GM23338 (cell line): ENCODE measurements at regions not wholly inside any gene's neighbourhood (a gene's known extent, or its start where the extent isn't known, plus 50 kb on each side); places are given as distances from the start of the nearest gene placed in this dataset.

Source experiments
- ATAC-seq: fragments of 200-7000 bp; cut with Tn5 transposase; 3 replicates; pipeline ENCODE4 v1.9.1; 2020
- DNase-seq: peaks from one replicate; pipeline ENCODE4 v3.0.0-alpha.2; 2015; ENCODE audit warnings: low spot score
- H2AFZ ChIP-seq: fragments of 200-600 bp; sonication (generic); 2 replicates; pipeline ENCODE4 v1.8.0; 2016; ENCODE audit warnings: antibody characterized with exemption, mild to moderate bottlenecking, moderate library complexity
- H3F3A ChIP-seq: fragments of 200-600 bp; sonication (generic); replicated peaks from 2 replicates; pipeline ENCODE4 v1.8.0; 2017; ENCODE audit warnings: antibody characterized with exemption, mixed run types, low read depth
- H3K27ac ChIP-seq: fragments of 200-600 bp; sonication (generic); 2 replicates; pipeline ENCODE4 v1.6.1; 2016; ENCODE audit warnings: low read depth
- H3K27me3 ChIP-seq: fragments of 200-600 bp; sonication (generic); 2 replicates; pipeline ENCODE4 v1.8.0; 2016; ENCODE audit warnings: mild to moderate bottlenecking, mixed run types, moderate library complexity; ENCODE audit not compliant: insufficient read depth
- H3K36me3 ChIP-seq: fragments of 200-600 bp; sonication (generic); 2 replicates; pipeline ENCODE4 v1.8.0; 2016; ENCODE audit warnings: mild to moderate bottlenecking; ENCODE audit not compliant: insufficient read depth
- H3K4me1 ChIP-seq: fragments of 200-600 bp; sonication (generic); 2 replicates; pipeline ENCODE4 v1.8.0; 2016; ENCODE audit warnings: mild to moderate bottlenecking, moderate library complexity; ENCODE audit not compliant: insufficient read depth
- H3K4me2 ChIP-seq: fragments of 200-600 bp; sonication (generic); 2 replicates; pipeline ENCODE4 v1.7.1; 2017; ENCODE audit warnings: mixed run types
- H3K4me3 ChIP-seq: fragments of 200-600 bp; sonication (generic); 2 replicates; pipeline ENCODE4 v1.6.1; 2016; ENCODE audit warnings: mixed run types
- H3K79me2 ChIP-seq: fragments of 200-600 bp; sonication (generic); replicated peaks from 2 replicates; pipeline ENCODE4 v1.8.0; 2017; ENCODE audit warnings: mild to moderate bottlenecking; ENCODE audit not compliant: insufficient read depth
- H3K9me2 ChIP-seq: fragments of 200-600 bp; sonication (generic); 2 replicates; pipeline ENCODE4 v1.8.0; 2017; ENCODE audit not compliant: insufficient read depth
- H4K20me1 ChIP-seq: fragments of 200-600 bp; sonication (generic); replicated peaks from 2 replicates; pipeline ENCODE4 v1.8.0; 2017; ENCODE audit warnings: mild to moderate bottlenecking; ENCODE audit not compliant: insufficient read depth
- H3K27ac Mint-ChIP-seq: 2 replicates; pipeline ENCODE4 v1.8.0; 2020; ENCODE audit warnings: inconsistent platforms, mild to moderate bottlenecking, moderate library complexity, mixed read lengths
- H3K27me3 Mint-ChIP-seq: 3 replicates; pipeline ENCODE4 v1.8.0; 2022; ENCODE audit warnings: low read depth, mild to moderate bottlenecking, moderate library complexity, mixed read lengths, inconsistent platforms; ENCODE audit not compliant: insufficient read depth, poor library complexity
- H3K36me3 Mint-ChIP-seq: 3 replicates; pipeline ENCODE4 v1.8.0; 2021; ENCODE audit warnings: low read depth, mild to moderate bottlenecking, inconsistent platforms, moderate library complexity, mixed read lengths
- H3K4me1 Mint-ChIP-seq: 3 replicates; pipeline ENCODE4 v1.8.0; 2020; ENCODE audit warnings: mild to moderate bottlenecking, inconsistent platforms, mixed read lengths
- H3K4me3 Mint-ChIP-seq: 3 replicates; pipeline ENCODE4 v1.8.0; 2021; ENCODE audit warnings: moderate library complexity, mild to moderate bottlenecking, inconsistent platforms, mixed read lengths
- H3K9me3 Mint-ChIP-seq: 3 replicates; pipeline ENCODE4 v1.8.0; 2020; ENCODE audit warnings: moderate library complexity, mild to moderate bottlenecking, inconsistent platforms, mixed read lengths
- JUNB ChIP-seq: IDR thresholded peaks from one replicate; pipeline ENCODE4 v1.6.1; 2016; ENCODE audit warnings: antibody characterized with exemption; ENCODE audit not compliant: unreplicated experiment
- POLR2AphosphoS5 ChIP-seq: IDR thresholded peaks from 2 replicates; pipeline ENCODE4 v1.6.1; 2016; ENCODE audit warnings: antibody characterized with exemption, low read depth
- ZNF331 ChIP-seq: fragments of 250-450 bp; sonication (Bioruptor Pico); IDR thresholded peaks from 2 replicates; pipeline ENCODE4 v1.5.0; 2020; ENCODE audit warnings: low read depth, mild to moderate bottlenecking, moderate library complexity
- TF ChIP-seq, protein P1 (sequence below): IDR thresholded peaks from one replicate; pipeline ENCODE4 v1.6.1; 2018; ENCODE audit warnings: antibody characterized with exemption; ENCODE audit not compliant: unreplicated experiment
- TF ChIP-seq, protein P2 (sequence below): IDR thresholded peaks from 2 replicates; pipeline ENCODE4 v1.6.1; 2016; ENCODE audit warnings: antibody characterized with exemption
- TF ChIP-seq, protein P3 (sequence below), 2 experiments: fragments of 200-600 bp in 1 of 2; sonication (generic) in 1 of 2; conservative IDR thresholded peaks; 2 replicates each; pipeline versions ENCODE4 v1.5.1 to v1.6.1; 2016 to 2017; ENCODE audit warnings: antibody characterized with exemption in 2 of 2, low read depth in 2 of 2, mild to moderate bottlenecking in 2 of 2, moderate library complexity in 1 of 2
- TF ChIP-seq, protein P4 (sequence below): fragments of 250-450 bp; sonication (Bioruptor Pico); IDR thresholded peaks from 2 replicates; pipeline ENCODE4 v1.5.0; 2020; ENCODE audit warnings: mild to moderate bottlenecking, moderate library complexity

DNA sequence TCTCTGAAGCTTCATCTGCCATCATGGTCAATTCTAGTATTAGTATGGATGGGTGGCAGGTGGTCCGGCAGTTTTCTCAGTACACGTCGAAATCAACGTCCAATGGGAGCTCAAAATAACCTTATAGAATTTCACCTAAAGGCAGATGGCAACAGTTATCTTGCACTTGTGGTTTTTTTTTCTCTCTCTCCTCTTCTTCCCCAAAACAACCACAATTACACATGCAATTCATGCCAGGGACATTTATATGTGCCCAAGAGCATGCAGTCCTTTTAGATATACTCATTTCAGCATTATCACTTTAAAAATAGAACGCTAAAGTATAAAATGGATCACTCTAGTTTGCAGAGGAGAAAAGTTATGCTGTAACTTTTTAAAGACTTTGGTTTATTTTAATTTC lies 1428.9 kb upstream of the WWC1 start:
- Histone ChIP-seq H3K4me1 (no peaks in the 10 kb centered on the region), H3K9me2 (no peaks in the 10 kb centered on the region), H3K36me3 (no peaks in the 10 kb centered on the region), H3K79me2 (no peaks in the 10 kb centered on the region), H4K20me1 (no peaks in the 10 kb centered on the region), H3K4me2 (no peak overlapping the region), H3K4me3 (no peak overlapping the region), H2AFZ (peak overlapping the region; percentile 57; the same call in 1 of the 2 replicates), H3F3A (no peaks in the 10 kb centered on the region), H3K27me3 (no peaks in the 10 kb centered on the region), H3K27ac (no peak overlapping the region)
- Mint-ChIP-seq H3K9me3 (no peaks in the 10 kb centered on the region), H3K4me3 (no peak overlapping the region), H3K4me1 (peaks cover 6% of the 10 kb centered on the region; the same call in 2 of the 3 replicates), H3K27me3 (no peaks in the 10 kb centered on the region), H3K36me3 (no peaks in the 10 kb centered on the region), H3K27ac (no peak overlapping the region)
- DNase-seq (no peak), ATAC-seq (no peak)
- TF ChIP-seq ZNF331 (CRISPR knock-in tag) (no peak), POLR2AphosphoS5 (no peak), JUNB (no peak)
- TF ChIP-seq, protein P1, sequence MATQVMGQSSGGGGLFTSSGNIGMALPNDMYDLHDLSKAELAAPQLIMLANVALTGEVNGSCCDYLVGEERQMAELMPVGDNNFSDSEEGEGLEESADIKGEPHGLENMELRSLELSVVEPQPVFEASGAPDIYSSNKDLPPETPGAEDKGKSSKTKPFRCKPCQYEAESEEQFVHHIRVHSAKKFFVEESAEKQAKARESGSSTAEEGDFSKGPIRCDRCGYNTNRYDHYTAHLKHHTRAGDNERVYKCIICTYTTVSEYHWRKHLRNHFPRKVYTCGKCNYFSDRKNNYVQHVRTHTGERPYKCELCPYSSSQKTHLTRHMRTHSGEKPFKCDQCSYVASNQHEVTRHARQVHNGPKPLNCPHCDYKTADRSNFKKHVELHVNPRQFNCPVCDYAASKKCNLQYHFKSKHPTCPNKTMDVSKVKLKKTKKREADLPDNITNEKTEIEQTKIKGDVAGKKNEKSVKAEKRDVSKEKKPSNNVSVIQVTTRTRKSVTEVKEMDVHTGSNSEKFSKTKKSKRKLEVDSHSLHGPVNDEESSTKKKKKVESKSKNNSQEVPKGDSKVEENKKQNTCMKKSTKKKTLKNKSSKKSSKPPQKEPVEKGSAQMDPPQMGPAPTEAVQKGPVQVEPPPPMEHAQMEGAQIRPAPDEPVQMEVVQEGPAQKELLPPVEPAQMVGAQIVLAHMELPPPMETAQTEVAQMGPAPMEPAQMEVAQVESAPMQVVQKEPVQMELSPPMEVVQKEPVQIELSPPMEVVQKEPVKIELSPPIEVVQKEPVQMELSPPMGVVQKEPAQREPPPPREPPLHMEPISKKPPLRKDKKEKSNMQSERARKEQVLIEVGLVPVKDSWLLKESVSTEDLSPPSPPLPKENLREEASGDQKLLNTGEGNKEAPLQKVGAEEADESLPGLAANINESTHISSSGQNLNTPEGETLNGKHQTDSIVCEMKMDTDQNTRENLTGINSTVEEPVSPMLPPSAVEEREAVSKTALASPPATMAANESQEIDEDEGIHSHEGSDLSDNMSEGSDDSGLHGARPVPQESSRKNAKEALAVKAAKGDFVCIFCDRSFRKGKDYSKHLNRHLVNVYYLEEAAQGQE: no peak
- TF ChIP-seq, protein P2, sequence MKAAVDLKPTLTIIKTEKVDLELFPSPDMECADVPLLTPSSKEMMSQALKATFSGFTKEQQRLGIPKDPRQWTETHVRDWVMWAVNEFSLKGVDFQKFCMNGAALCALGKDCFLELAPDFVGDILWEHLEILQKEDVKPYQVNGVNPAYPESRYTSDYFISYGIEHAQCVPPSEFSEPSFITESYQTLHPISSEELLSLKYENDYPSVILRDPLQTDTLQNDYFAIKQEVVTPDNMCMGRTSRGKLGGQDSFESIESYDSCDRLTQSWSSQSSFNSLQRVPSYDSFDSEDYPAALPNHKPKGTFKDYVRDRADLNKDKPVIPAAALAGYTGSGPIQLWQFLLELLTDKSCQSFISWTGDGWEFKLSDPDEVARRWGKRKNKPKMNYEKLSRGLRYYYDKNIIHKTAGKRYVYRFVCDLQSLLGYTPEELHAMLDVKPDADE: no peak
- TF ChIP-seq, protein P3, sequence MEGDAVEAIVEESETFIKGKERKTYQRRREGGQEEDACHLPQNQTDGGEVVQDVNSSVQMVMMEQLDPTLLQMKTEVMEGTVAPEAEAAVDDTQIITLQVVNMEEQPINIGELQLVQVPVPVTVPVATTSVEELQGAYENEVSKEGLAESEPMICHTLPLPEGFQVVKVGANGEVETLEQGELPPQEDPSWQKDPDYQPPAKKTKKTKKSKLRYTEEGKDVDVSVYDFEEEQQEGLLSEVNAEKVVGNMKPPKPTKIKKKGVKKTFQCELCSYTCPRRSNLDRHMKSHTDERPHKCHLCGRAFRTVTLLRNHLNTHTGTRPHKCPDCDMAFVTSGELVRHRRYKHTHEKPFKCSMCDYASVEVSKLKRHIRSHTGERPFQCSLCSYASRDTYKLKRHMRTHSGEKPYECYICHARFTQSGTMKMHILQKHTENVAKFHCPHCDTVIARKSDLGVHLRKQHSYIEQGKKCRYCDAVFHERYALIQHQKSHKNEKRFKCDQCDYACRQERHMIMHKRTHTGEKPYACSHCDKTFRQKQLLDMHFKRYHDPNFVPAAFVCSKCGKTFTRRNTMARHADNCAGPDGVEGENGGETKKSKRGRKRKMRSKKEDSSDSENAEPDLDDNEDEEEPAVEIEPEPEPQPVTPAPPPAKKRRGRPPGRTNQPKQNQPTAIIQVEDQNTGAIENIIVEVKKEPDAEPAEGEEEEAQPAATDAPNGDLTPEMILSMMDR (conservative IDR thresholded peaks at IDR 0.05; ENCODE audit: low read depth in 2 of 2): no peak
- TF ChIP-seq, protein P4, sequence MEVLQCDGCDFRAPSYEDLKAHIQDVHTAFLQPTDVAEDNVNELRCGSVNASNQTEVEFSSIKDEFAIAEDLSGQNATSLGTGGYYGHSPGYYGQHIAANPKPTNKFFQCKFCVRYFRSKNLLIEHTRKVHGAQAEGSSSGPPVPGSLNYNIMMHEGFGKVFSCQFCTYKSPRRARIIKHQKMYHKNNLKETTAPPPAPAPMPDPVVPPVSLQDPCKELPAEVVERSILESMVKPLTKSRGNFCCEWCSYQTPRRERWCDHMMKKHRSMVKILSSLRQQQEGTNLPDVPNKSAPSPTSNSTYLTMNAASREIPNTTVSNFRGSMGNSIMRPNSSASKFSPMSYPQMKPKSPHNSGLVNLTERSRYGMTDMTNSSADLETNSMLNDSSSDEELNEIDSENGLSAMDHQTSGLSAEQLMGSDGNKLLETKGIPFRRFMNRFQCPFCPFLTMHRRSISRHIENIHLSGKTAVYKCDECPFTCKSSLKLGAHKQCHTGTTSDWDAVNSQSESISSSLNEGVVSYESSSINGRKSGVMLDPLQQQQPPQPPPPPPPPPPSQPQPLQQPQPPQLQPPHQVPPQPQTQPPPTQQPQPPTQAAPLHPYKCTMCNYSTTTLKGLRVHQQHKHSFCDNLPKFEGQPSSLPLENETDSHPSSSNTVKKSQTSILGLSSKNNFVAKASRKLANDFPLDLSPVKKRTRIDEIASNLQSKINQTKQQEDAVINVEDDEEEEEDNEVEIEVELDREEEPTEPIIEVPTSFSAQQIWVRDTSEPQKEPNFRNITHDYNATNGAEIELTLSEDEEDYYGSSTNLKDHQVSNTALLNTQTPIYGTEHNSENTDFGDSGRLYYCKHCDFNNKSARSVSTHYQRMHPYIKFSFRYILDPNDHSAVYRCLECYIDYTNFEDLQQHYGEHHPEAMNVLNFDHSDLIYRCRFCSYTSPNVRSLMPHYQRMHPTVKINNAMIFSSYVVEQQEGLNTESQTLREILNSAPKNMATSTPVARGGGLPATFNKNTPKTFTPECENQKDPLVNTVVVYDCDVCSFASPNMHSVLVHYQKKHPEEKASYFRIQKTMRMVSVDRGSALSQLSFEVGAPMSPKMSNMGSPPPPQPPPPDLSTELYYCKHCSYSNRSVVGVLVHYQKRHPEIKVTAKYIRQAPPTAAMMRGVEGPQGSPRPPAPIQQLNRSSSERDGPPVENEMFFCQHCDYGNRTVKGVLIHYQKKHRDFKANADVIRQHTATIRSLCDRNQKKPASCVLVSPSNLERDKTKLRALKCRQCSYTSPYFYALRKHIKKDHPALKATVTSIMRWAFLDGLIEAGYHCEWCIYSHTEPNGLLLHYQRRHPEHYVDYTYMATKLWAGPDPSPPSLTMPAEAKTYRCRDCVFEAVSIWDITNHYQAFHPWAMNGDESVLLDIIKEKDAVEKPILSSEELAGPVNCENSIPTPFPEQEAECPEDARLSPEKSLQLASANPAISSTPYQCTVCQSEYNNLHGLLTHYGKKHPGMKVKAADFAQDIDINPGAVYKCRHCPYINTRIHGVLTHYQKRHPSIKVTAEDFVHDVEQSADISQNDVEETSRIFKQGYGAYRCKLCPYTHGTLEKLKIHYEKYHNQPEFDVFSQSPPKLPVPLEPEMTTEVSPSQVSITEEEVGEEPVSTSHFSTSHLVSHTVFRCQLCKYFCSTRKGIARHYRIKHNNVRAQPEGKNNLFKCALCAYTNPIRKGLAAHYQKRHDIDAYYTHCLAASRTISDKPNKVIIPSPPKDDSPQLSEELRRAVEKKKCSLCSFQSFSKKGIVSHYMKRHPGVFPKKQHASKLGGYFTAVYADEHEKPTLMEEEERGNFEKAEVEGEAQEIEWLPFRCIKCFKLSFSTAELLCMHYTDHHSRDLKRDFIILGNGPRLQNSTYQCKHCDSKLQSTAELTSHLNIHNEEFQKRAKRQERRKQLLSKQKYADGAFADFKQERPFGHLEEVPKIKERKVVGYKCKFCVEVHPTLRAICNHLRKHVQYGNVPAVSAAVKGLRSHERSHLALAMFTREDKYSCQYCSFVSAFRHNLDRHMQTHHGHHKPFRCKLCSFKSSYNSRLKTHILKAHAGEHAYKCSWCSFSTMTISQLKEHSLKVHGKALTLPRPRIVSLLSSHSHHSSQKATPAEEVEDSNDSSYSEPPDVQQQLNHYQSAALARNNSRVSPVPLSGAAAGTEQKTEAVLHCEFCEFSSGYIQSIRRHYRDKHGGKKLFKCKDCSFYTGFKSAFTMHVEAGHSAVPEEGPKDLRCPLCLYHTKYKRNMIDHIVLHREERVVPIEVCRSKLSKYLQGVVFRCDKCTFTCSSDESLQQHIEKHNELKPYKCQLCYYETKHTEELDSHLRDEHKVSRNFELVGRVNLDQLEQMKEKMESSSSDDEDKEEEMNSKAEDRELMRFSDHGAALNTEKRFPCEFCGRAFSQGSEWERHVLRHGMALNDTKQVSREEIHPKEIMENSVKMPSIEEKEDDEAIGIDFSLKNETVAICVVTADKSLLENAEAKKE (CRISPR knock-in tag): no peak
